ENCODE measurements at regions not wholly inside any gene's neighbourhood (a gene's known extent, or its start where the extent isn't known, plus 50 kb on each side); places are given as distances from the start of the nearest gene placed in this dataset.
"Not testable (repeated sequence)": the region's sequence is repeated elsewhere in the genome, so short reads cannot be mapped to it uniquely, and the experiment has no call there.

DNA sequence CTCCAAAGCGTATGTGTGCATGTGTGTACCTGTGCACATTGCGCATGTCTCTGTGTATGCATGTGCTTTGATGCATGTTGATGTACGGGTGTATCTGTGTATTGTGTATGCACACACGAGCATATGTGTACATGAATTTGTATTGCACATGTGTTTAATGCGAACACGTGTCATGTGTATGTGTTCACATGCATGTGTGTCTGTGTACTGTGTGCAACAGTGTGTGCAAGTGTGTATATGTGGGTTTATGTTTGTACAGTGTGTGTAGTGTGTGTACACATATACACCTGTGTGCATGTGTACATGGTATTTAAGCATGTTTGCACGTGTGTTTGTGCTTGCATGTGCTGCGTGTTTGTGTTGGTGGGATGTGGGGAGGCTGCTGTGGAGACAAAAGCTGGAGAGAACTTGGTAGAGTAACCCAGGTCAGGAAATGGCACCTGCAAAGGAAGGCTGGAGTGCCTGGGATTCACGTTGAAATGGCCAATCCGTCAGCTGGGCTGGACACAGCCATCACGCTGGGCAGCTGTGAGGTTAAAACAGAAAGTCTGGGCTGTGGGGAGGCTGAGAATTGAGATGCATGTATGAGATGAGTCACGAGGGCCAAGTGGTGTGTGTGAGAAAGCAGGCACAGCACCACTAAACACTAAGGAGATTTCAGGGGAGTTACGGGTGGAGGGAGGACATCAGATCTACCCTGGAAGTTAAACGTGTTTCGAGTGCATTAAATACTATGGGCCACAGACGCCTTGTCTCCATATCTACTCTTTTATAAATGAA is 68.3 kb upstream of the SAMD11 start:
- TF ChIP-seq GABPA (IDR thresholded peaks at IDR 0.05; ENCODE audit: low read depth); FOXJ3 (CRISPR knock-in tag; IDR thresholded peaks at IDR 0.05); EP300 (IDR thresholded peaks at IDR 0.05; ENCODE audit: borderline replicate concordance in 1 of 2, low read depth in 1 of 2, low read length in 1 of 2); RAD21 (IDR thresholded peaks at IDR 0.05; ENCODE audit: low read length); MEF2A (IDR thresholded peaks at IDR 0.05; ENCODE audit: borderline replicate concordance, low read depth); FOXM1 (IDR thresholded peaks at IDR 0.05; ENCODE audit: low read depth); SMC3 (IDR thresholded peaks at IDR 0.05; ENCODE audit: low read depth, low read length); EZH2phosphoT487 (IDR thresholded peaks at IDR 0.05; ENCODE audit: borderline replicate concordance, low read depth); TAF1 (IDR thresholded peaks at IDR 0.05; ENCODE audit: borderline replicate concordance, low read depth, low read length); POLR2AphosphoS5 (IDR thresholded peaks at IDR 0.05; ENCODE audit: low read depth, low read length); SIN3A (IDR thresholded peaks at IDR 0.05; ENCODE audit: borderline replicate concordance, low read depth, low read length): not testable (repeated sequence)
- TF ChIP-seq, protein P1, sequence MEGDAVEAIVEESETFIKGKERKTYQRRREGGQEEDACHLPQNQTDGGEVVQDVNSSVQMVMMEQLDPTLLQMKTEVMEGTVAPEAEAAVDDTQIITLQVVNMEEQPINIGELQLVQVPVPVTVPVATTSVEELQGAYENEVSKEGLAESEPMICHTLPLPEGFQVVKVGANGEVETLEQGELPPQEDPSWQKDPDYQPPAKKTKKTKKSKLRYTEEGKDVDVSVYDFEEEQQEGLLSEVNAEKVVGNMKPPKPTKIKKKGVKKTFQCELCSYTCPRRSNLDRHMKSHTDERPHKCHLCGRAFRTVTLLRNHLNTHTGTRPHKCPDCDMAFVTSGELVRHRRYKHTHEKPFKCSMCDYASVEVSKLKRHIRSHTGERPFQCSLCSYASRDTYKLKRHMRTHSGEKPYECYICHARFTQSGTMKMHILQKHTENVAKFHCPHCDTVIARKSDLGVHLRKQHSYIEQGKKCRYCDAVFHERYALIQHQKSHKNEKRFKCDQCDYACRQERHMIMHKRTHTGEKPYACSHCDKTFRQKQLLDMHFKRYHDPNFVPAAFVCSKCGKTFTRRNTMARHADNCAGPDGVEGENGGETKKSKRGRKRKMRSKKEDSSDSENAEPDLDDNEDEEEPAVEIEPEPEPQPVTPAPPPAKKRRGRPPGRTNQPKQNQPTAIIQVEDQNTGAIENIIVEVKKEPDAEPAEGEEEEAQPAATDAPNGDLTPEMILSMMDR (IDR thresholded peaks at IDR 0.05) = not testable (repeated sequence)
- TF ChIP-seq, protein P2, sequence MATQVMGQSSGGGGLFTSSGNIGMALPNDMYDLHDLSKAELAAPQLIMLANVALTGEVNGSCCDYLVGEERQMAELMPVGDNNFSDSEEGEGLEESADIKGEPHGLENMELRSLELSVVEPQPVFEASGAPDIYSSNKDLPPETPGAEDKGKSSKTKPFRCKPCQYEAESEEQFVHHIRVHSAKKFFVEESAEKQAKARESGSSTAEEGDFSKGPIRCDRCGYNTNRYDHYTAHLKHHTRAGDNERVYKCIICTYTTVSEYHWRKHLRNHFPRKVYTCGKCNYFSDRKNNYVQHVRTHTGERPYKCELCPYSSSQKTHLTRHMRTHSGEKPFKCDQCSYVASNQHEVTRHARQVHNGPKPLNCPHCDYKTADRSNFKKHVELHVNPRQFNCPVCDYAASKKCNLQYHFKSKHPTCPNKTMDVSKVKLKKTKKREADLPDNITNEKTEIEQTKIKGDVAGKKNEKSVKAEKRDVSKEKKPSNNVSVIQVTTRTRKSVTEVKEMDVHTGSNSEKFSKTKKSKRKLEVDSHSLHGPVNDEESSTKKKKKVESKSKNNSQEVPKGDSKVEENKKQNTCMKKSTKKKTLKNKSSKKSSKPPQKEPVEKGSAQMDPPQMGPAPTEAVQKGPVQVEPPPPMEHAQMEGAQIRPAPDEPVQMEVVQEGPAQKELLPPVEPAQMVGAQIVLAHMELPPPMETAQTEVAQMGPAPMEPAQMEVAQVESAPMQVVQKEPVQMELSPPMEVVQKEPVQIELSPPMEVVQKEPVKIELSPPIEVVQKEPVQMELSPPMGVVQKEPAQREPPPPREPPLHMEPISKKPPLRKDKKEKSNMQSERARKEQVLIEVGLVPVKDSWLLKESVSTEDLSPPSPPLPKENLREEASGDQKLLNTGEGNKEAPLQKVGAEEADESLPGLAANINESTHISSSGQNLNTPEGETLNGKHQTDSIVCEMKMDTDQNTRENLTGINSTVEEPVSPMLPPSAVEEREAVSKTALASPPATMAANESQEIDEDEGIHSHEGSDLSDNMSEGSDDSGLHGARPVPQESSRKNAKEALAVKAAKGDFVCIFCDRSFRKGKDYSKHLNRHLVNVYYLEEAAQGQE (IDR thresholded peaks at IDR 0.05; ENCODE audit: low read depth, low read length) = not testable (repeated sequence)

Data from SK-N-SH (cell line).